ENCODE measurements at regions not wholly inside any gene's neighbourhood (a gene's known extent, or its start where the extent isn't known, plus 50 kb on each side); places are given as distances from the start of the nearest gene placed in this dataset.

- TF ChIP-seq CTCF (optimal IDR thresholded peaks at IDR 0.05 in 1 of 3, IDR thresholded peaks at IDR 0.05 in 1 of 3, conservative IDR thresholded peaks at IDR 0.05 in 1 of 3; ENCODE audit: extremely low read depth in 1 of 3, insufficient read depth in 2 of 3, low read length in 3 of 3) (no peak), EZH2 (IDR thresholded peaks at IDR 0.05; ENCODE audit: low read length) (no peak)
Measured at GRCh38 chr17:54718286-54718685, 182.4 kb upstream of the TOM1L1 start.
